Esophagus muscularis mucosa (tissue), 4 donors: ENCODE measurements at regions not wholly inside any gene's neighbourhood (a gene's known extent, or its start where the extent isn't known, plus 50 kb on each side); places are given as distances from the start of the nearest gene placed in this dataset.

Source experiments
- DNase-seq: peaks from one replicate; pipeline ENCODE4 v3.0.0-alpha.2; 2017; ENCODE audit errors: extremely low spot score
- H3K27ac ChIP-seq, 4 donors: fragments of 200-600 bp; sonication (generic); replicated peaks in 1 of 4; 1 replicate in 3 of 4; 2 replicates in 1 of 4; pipeline ENCODE4 v1.5.1; 2016 to 2019; ENCODE audit warnings: mild to moderate bottlenecking in 1 of 4
- H3K27me3 ChIP-seq, 4 donors: fragments of 200-600 bp; sonication (generic); one replicate each; pipeline versions ENCODE4 v1.5.1 to v1.6.0; 2016 to 2019
- H3K36me3 ChIP-seq, 4 donors: fragments of 200-600 bp; sonication (generic); one replicate each; pipeline ENCODE4 v1.5.1; 2016 to 2019
- H3K4me1 ChIP-seq, 4 donors: fragments of 200-600 bp; sonication (generic); one replicate each; pipeline ENCODE4 v1.5.1; 2016 to 2019
- H3K4me3 ChIP-seq, 4 donors: fragments of 200-600 bp; sonication (generic); 1 replicate in 2 of 4; 2 replicates in 2 of 4; pipeline ENCODE4 v1.5.1; 2016 to 2019; ENCODE audit warnings: mild to moderate bottlenecking in 4 of 4, moderate library complexity in 1 of 4
- H3K9me3 ChIP-seq, 4 donors: fragments of 200-600 bp; sonication (generic); 1 replicate in 3 of 4; 2 replicates in 1 of 4; pipeline ENCODE4 v1.5.1; 2016 to 2019
- EP300 ChIP-seq: sonication (generic); formaldehyde crosslinking; IDR thresholded peaks from one replicate; pipeline ENCODE4 v1.6.1; 2017; ENCODE audit warnings: antibody characterized with exemption
- POLR2A ChIP-seq: fragments of 450-650 bp; IDR thresholded peaks from one replicate; pipeline ENCODE4 v1.6.1; 2017; ENCODE audit warnings: antibody characterized with exemption, moderate library complexity, mild to moderate bottlenecking, low read depth
- POLR2AphosphoS5 ChIP-seq, 2 donors: sonication (generic); formaldehyde crosslinking; IDR thresholded peaks; one replicate each; pipeline ENCODE4 v1.6.1; 2017; ENCODE audit warnings: antibody characterized with exemption in 2 of 2
- WGBS: methylation state at CpG from one replicate; pipeline ENCODE4 v1.1.5; 2018; 5-methylcytosine and 5-hydroxymethylcytosine counted together
- intact Hi-C: fragments of 100-400 bp; cut with DNase I; formaldehyde crosslinking; loops from one replicate; pipeline ENCODE4 v1.15.1; 2023
- TF ChIP-seq, protein P1 (sequence below), 3 experiments: fragments of 200-600 bp in 2 of 3; fragments of 450-650 bp in 1 of 3; sonication (generic) in 2 of 3; IDR thresholded peaks; one replicate each; pipeline ENCODE4 v1.5.1; 2017 to 2019; ENCODE audit warnings: antibody characterized with exemption in 3 of 3, mild to moderate bottlenecking in 2 of 3, moderate library complexity in 1 of 3

DNA sequence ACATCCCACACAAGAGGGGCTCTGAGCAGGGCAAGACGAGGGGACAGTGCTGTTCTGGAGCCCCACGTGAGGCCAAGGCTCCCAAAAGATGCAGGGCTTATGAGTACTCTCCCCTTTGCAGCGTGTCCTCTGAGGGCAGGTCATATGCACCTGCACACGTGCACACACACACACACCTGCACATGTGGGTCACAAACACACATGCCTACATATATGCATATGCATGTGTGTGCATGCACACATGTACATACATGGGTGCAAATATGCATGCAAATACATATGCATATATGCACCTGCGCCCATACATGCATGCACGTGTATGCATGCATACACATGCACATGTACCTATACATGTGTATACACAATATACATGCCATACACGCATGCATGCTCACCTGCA, 197.9 kb downstream of the NPHP4 start:
- Histone ChIP-seq H3K36me3 (no peaks in the 10 kb centered on the region), H3K4me3 (no peak overlapping the region), H3K4me1 (no peaks in the 10 kb centered on the region), H3K9me3 (no peaks in the 10 kb centered on the region), H3K27ac (no peak overlapping the region), H3K27me3 (peaks cover 0 to 71% (median 0%) of the 10 kb centered on the region in 4 donors)
- intact Hi-C loops: no loop called here
- no peak for TF ChIP-seq POLR2AphosphoS5 (IDR thresholded peaks at IDR 0.05)
- no peak for DNase-seq
- 77% methylated on average over 7 of the region's 7 CpGs for WGBS

DNA sequence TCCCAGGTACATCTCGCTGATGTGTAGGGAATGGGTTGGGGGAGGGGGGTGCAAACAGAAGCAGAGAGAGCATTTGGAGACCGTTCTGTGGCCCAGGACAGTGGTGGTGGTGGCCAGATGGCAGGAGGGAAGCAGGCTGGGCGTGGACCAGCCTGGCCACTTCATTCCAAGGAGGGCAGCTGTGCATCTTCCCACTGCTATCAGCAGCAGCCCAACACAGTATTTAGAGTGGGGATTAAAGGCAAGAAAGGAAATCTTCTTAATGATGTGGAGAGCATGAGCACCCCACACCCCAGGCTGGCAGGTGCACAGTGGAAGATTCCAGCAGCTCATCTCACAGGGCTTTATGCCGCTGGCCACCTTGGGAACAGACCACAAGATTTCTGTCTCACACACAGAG, 198.7 kb downstream of the NPHP4 start:
- 74% methylated on average over 4 of the region's 4 CpGs for WGBS
- H3K36me3 ChIP-seq: no peaks in the 10 kb centered on the region
- TF ChIP-seq, protein P1, sequence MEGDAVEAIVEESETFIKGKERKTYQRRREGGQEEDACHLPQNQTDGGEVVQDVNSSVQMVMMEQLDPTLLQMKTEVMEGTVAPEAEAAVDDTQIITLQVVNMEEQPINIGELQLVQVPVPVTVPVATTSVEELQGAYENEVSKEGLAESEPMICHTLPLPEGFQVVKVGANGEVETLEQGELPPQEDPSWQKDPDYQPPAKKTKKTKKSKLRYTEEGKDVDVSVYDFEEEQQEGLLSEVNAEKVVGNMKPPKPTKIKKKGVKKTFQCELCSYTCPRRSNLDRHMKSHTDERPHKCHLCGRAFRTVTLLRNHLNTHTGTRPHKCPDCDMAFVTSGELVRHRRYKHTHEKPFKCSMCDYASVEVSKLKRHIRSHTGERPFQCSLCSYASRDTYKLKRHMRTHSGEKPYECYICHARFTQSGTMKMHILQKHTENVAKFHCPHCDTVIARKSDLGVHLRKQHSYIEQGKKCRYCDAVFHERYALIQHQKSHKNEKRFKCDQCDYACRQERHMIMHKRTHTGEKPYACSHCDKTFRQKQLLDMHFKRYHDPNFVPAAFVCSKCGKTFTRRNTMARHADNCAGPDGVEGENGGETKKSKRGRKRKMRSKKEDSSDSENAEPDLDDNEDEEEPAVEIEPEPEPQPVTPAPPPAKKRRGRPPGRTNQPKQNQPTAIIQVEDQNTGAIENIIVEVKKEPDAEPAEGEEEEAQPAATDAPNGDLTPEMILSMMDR (IDR thresholded peaks at IDR 0.05): no peak
- TF ChIP-seq POLR2AphosphoS5 (IDR thresholded peaks at IDR 0.05) (no peak), EP300 (no peak), POLR2A (no peak)
- peaks cover 0 to 63% (median 0%) of the 10 kb centered on the region in 4 donors for H3K27me3 ChIP-seq
- no peaks in the 10 kb centered on the region for H3K9me3 ChIP-seq
- intact Hi-C loops: no loop called here
- DNase-seq: no peak
- no peak overlapping the region for H3K27ac ChIP-seq
- H3K4me1 ChIP-seq: no peaks in the 10 kb centered on the region
- no peak overlapping the region for H3K4me3 ChIP-seq

GRCh38 chr1:5781079-5781478, 211.1 kb downstream of the NPHP4 start:
- no peak for DNase-seq
- H3K4me1 ChIP-seq: no peaks in the 10 kb centered on the region
- H3K9me3 ChIP-seq: no peaks in the 10 kb centered on the region
- no peaks in the 10 kb centered on the region for H3K36me3 ChIP-seq
- no peak overlapping the region for H3K4me3 ChIP-seq
- 74% methylated on average over 5 of the region's 6 CpGs for WGBS
- peaks cover 0 to 18% (median 0%) of the 10 kb centered on the region in 4 donors for H3K27me3 ChIP-seq
- TF ChIP-seq EP300 (no peak), POLR2A (no peak), POLR2AphosphoS5 (IDR thresholded peaks at IDR 0.05) (no peak)
- TF ChIP-seq, protein P1 (IDR thresholded peaks at IDR 0.05): no peak
- intact Hi-C loops: no loop called here
- H3K27ac ChIP-seq: no peak overlapping the region

- H3K36me3 ChIP-seq: no peaks in the 10 kb centered on the region
- 88% methylated on average over 3 of the region's 4 CpGs for WGBS
- intact Hi-C loops: no loop called here
- TF ChIP-seq POLR2A (no peak), EP300 (no peak), POLR2AphosphoS5 (IDR thresholded peaks at IDR 0.05) (no peak)
- TF ChIP-seq, protein P1 (IDR thresholded peaks at IDR 0.05): no peak
- H3K27ac ChIP-seq: no peak overlapping the region
- DNase-seq: no peak
- H3K9me3 ChIP-seq: no peaks in the 10 kb centered on the region
- peaks cover 0 to 18% (median 0%) of the 10 kb centered on the region in 4 donors for H3K27me3 ChIP-seq
- no peaks in the 10 kb centered on the region for H3K4me1 ChIP-seq
- H3K4me3 ChIP-seq: no peak overlapping the region
These were observed 211.9 kb downstream of the NPHP4 start for GRCh38 chr1:5780324-5780716.

DNA sequence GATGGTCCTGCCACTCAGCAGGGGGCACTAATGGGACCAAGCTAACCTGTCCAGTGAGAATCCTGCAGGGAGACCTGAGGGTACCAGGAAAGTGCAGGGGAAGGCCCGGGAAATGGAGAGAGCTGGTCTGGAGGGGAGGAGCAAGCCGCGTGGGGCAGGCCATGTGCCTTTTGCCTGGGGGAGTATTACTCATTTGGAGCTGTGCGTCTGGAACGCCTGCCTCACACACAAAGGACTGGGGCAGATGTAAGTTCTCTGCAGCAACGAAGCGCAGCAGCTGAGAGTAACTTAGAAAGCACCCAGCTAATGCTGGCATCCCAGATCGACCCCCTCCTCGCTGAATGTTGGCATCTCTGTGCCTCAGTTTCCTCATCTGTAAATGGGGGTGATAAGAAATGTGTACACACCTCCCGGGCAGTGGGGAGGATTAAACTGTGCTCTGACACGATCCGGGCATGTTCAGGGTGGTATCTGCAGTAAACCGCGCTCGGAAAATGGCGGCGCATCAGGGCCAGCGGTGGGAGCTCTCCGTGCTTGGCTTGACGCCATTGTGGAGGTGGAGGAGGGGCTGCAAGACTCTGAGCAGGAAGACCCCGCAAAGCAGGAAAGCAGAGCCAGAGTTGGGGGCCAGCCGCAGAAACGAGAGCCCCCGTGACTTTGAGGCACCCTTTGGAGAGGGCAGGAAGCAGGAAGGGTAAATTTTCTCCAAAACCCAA, 212.5 kb downstream of the NPHP4 start:
- H3K27ac ChIP-seq: no peak overlapping the region
- peaks cover 0 to 18% (median 0%) of the 10 kb centered on the region in 4 donors for H3K27me3 ChIP-seq
- H3K4me1 ChIP-seq: no peaks in the 10 kb centered on the region
- no peak for DNase-seq
- no peaks in the 10 kb centered on the region for H3K36me3 ChIP-seq
- TF ChIP-seq EP300 (no peak), POLR2A (no peak), POLR2AphosphoS5 (IDR thresholded peaks at IDR 0.05) (no peak)
- intact Hi-C loops: no loop called here
- no peak overlapping the region for H3K4me3 ChIP-seq
- WGBS: 90% methylated on average over 22 of the region's 24 CpGs
- no peaks in the 10 kb centered on the region for H3K9me3 ChIP-seq
